ENCODE measurements at regions not wholly inside any gene's neighbourhood (a gene's known extent, or its start where the extent isn't known, plus 50 kb on each side); places are given as distances from the start of the nearest gene placed in this dataset.

- TF ChIP-seq MAX (CRISPR knock-in tag; IDR thresholded peaks at IDR 0.05) (no peak), CTCF (IDR thresholded peaks at IDR 0.05) (no peak), NFE2L1 (CRISPR knock-in tag; IDR thresholded peaks at IDR 0.05) (no peak)
Measured at GRCh38 chr7:124557587-124557986, 208.0 kb downstream of the GPR37 start.

All from WTC11 (cell line).